ENCODE measurements at regions not wholly inside any gene's neighbourhood (a gene's known extent, or its start where the extent isn't known, plus 50 kb on each side); places are given as distances from the start of the nearest gene placed in this dataset.

DNA sequence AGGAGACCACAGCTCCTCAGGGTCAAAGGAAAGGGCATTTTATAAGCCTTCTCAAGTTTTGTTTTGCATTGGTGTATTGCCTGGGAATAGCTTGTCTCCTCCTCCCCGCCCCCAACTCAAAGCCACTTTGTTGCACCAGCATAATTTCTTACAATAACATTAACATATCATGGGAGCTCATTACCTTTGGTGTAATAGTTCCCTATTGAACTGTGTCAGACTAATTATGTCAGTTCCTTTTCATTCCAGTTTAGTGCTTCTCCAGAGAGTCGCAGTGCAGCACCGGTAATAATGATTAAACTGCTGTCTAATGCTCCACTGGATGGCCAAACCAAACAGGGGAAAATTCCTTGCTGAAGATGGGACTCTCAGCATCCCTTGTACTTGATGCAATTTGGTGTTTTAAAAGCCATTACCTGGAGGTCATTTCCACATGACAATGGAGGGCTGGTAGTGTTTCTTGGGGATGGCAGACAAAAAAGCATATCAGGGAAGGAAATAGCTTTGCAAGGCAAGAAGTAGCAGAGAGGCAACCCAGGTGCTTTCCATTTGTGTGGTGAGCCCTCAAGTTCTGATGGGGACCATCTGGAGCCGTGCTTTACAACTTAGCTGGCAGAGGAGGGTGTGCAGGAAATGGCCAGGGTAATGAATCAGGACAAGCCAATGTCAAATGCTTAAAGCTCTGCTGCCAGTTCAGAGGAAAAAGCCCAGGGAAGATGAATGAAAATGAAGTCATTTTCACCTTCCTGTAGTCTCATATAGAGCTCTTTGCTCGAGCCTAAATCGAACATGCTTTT, 91.5 kb upstream of the NLRP1 start:
- no peak for DNase-seq (ENCODE audit: low spot score)
- no peaks in the 10 kb centered on the region for H3K4me1 ChIP-seq (ENCODE audit: control insufficient read depth in 4 of 4, insufficient read depth in 4 of 4, low read length in 3 of 4)
- H3K36me3 ChIP-seq (ENCODE audit: control insufficient read depth in 4 of 4, insufficient read depth in 3 of 4, low read depth in 1 of 4, low read length in 3 of 4), result no peaks in the 10 kb centered on the region
- H3K27ac ChIP-seq (ENCODE audit: low read depth in 1 of 2, low read length in 2 of 2), result no peak overlapping the region
- WGBS, result 43% methylated on average over 6 of the region's 6 CpGs
- H3K27me3 ChIP-seq (ENCODE audit: control insufficient read depth in 4 of 4, insufficient read depth in 4 of 4, low read length in 3 of 4), result no peaks in the 10 kb centered on the region
- H3K9ac ChIP-seq (ENCODE audit: low read depth in 1 of 2, low read length in 2 of 2), result no peak overlapping the region
- TF ChIP-seq, protein P1, sequence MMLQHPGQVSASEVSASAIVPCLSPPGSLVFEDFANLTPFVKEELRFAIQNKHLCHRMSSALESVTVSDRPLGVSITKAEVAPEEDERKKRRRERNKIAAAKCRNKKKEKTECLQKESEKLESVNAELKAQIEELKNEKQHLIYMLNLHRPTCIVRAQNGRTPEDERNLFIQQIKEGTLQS (IDR thresholded peaks at IDR 0.05), result no peak
- no peak for TF ChIP-seq RXRA (IDR thresholded peaks at IDR 0.05)
- TF ChIP-seq, protein P2, sequence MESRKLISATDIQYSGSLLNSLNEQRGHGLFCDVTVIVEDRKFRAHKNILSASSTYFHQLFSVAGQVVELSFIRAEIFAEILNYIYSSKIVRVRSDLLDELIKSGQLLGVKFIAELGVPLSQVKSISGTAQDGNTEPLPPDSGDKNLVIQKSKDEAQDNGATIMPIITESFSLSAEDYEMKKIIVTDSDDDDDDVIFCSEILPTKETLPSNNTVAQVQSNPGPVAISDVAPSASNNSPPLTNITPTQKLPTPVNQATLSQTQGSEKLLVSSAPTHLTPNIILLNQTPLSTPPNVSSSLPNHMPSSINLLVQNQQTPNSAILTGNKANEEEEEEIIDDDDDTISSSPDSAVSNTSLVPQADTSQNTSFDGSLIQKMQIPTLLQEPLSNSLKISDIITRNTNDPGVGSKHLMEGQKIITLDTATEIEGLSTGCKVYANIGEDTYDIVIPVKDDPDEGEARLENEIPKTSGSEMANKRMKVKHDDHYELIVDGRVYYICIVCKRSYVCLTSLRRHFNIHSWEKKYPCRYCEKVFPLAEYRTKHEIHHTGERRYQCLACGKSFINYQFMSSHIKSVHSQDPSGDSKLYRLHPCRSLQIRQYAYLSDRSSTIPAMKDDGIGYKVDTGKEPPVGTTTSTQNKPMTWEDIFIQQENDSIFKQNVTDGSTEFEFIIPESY (IDR thresholded peaks at IDR 0.05), result no peak
- no peak for TF ChIP-seq HNF4A (conservative IDR thresholded peaks at IDR 0.05)
- TF ChIP-seq RAD21 (IDR thresholded peaks at IDR 0.05), result no peak
- no peak for TF ChIP-seq HNF4G (IDR thresholded peaks at IDR 0.05)
- TF ChIP-seq EGR1 (IDR thresholded peaks at IDR 0.05; ENCODE audit: low read depth in 2 of 2), result no peak
- TF ChIP-seq TAF1 (conservative IDR thresholded peaks at IDR 0.05), result no peak
- TF ChIP-seq JUND (IDR thresholded peaks at IDR 0.05), result no peak
- no peak for TF ChIP-seq FOXA2 (IDR thresholded peaks at IDR 0.05)
- TF ChIP-seq, protein P3, sequence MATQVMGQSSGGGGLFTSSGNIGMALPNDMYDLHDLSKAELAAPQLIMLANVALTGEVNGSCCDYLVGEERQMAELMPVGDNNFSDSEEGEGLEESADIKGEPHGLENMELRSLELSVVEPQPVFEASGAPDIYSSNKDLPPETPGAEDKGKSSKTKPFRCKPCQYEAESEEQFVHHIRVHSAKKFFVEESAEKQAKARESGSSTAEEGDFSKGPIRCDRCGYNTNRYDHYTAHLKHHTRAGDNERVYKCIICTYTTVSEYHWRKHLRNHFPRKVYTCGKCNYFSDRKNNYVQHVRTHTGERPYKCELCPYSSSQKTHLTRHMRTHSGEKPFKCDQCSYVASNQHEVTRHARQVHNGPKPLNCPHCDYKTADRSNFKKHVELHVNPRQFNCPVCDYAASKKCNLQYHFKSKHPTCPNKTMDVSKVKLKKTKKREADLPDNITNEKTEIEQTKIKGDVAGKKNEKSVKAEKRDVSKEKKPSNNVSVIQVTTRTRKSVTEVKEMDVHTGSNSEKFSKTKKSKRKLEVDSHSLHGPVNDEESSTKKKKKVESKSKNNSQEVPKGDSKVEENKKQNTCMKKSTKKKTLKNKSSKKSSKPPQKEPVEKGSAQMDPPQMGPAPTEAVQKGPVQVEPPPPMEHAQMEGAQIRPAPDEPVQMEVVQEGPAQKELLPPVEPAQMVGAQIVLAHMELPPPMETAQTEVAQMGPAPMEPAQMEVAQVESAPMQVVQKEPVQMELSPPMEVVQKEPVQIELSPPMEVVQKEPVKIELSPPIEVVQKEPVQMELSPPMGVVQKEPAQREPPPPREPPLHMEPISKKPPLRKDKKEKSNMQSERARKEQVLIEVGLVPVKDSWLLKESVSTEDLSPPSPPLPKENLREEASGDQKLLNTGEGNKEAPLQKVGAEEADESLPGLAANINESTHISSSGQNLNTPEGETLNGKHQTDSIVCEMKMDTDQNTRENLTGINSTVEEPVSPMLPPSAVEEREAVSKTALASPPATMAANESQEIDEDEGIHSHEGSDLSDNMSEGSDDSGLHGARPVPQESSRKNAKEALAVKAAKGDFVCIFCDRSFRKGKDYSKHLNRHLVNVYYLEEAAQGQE (IDR thresholded peaks at IDR 0.05), result no peak
- H3K4me3 ChIP-seq (ENCODE audit: low read depth in 1 of 3, low read length in 3 of 3), result no peak overlapping the region
- peaks cover 0 to 4% (median 0%) of the 10 kb centered on the region in 4 donors for H3K9me3 ChIP-seq (ENCODE audit: control insufficient read depth in 4 of 4, low read length in 3 of 4)

DNA sequence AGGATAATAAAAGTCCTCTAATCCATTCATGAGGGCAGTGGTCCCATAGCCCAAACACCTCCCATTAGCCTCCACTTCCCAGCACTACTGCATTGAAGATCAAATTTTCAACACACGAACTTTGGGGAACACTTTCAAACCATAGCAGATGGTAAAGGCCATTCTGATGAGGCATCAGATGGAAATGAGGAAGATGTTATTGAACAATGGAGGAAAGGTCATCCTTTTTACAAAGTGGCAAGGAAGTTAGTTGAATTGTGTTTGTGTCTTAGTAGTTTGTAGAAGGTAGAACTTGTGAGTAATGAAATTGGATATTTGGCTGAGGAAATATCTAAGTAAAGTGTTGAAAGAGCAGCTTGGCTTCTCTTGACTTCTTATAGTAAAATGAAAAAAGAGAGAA, 93.3 kb upstream of the NLRP1 start:
- peaks cover 0 to 6% (median 0%) of the 10 kb centered on the region in 4 donors for H3K9me3 ChIP-seq (ENCODE audit: control insufficient read depth in 4 of 4, low read length in 3 of 4)
- WGBS, result 38% methylated on average over 1 of the region's 1 CpG
- no peaks in the 10 kb centered on the region for H3K4me1 ChIP-seq (ENCODE audit: control insufficient read depth in 4 of 4, insufficient read depth in 4 of 4, low read length in 3 of 4)

More for the DNA sequence above, 93.3 kb upstream of the NLRP1 start:
- Histone ChIP-seq H3K36me3 (ENCODE audit: control insufficient read depth in 4 of 4, insufficient read depth in 3 of 4, low read depth in 1 of 4, low read length in 3 of 4) (no peaks in the 10 kb centered on the region), H3K9ac (ENCODE audit: low read depth in 1 of 2, low read length in 2 of 2) (no peak overlapping the region), H3K27ac (ENCODE audit: low read depth in 1 of 2, low read length in 2 of 2) (no peak overlapping the region), H3K4me3 (ENCODE audit: low read depth in 1 of 3, low read length in 3 of 3) (no peak overlapping the region), H3K27me3 (ENCODE audit: control insufficient read depth in 4 of 4, insufficient read depth in 4 of 4, low read length in 3 of 4) (peaks cover 0 to 4% (median 0%) of the 10 kb centered on the region in 4 donors)
- TF ChIP-seq RAD21 (IDR thresholded peaks at IDR 0.05) (no peak), NR2F2 (IDR thresholded peaks at IDR 0.05) (no peak), EGR1 (IDR thresholded peaks at IDR 0.05; ENCODE audit: low read depth in 2 of 2) (no peak), JUND (IDR thresholded peaks at IDR 0.05) (no peak), FOXA1 (IDR thresholded peaks at IDR 0.05) (no peak), GABPA (IDR thresholded peaks at IDR 0.05 in 1 of 2, conservative IDR thresholded peaks at IDR 0.05 in 1 of 2) (no peak), SP1 (IDR thresholded peaks at IDR 0.05) (no peak), RXRA (IDR thresholded peaks at IDR 0.05) (no peak)
- TF ChIP-seq, protein P4, sequence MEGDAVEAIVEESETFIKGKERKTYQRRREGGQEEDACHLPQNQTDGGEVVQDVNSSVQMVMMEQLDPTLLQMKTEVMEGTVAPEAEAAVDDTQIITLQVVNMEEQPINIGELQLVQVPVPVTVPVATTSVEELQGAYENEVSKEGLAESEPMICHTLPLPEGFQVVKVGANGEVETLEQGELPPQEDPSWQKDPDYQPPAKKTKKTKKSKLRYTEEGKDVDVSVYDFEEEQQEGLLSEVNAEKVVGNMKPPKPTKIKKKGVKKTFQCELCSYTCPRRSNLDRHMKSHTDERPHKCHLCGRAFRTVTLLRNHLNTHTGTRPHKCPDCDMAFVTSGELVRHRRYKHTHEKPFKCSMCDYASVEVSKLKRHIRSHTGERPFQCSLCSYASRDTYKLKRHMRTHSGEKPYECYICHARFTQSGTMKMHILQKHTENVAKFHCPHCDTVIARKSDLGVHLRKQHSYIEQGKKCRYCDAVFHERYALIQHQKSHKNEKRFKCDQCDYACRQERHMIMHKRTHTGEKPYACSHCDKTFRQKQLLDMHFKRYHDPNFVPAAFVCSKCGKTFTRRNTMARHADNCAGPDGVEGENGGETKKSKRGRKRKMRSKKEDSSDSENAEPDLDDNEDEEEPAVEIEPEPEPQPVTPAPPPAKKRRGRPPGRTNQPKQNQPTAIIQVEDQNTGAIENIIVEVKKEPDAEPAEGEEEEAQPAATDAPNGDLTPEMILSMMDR (IDR thresholded peaks at IDR 0.05; ENCODE audit: low read depth, low read length, missing input control), result no peak
- TF ChIP-seq, protein P2 (IDR thresholded peaks at IDR 0.05), result no peak
- DNase-seq (ENCODE audit: low spot score), result no peak
